ENCODE measurements at regions not wholly inside any gene's neighbourhood (a gene's known extent, or its start where the extent isn't known, plus 50 kb on each side); places are given as distances from the start of the nearest gene placed in this dataset.
"Not testable (repeated sequence)": the region's sequence is repeated elsewhere in the genome, so short reads cannot be mapped to it uniquely, and the experiment has no call there.

DNA sequence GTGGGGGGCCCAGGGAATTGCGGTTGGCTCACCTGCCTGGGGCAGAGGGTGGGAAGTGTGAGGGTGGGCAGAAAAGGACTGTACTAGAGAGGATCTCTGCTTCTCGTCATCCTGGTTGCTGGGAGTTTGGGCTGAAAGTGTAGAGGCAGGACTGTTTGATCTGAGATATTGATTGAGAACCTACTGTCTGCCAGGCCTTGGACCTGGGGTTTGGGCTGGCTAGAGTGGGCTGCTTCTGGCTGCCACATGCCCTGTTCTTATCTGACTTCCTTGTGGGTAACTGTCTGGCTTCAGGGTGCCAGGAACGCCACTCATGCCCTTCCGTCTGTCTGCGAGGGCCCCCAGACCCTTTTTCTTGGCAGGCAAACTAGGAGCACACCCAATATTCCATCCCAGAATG, 200.9 kb downstream of the FOXD2 start:
- DNase-seq, result no peak

- no peak for DNase-seq
Measured at GRCh38 chr1:47643306-47644211, 205.7 kb downstream of the FOXD2 start.

DNA sequence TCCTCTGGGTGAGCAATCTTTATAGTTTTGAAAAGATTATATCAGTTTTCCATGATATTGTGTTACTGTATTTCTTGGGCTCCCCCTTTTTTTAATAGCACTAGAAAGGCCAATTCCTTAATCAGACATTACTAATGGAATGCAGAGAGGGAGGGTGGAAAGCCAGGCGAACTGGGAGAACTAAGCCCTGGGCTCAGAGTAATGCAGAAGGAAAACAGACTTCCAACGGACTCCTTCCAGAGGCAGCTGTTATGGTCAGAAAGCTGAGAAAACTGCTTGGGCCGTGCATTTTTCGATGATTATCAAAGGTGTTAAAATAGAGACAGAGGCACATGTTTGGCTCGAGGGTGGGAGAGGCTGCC, 206.3 kb downstream of the FOXD2 start:
- DNase-seq, result no peak

DNA sequence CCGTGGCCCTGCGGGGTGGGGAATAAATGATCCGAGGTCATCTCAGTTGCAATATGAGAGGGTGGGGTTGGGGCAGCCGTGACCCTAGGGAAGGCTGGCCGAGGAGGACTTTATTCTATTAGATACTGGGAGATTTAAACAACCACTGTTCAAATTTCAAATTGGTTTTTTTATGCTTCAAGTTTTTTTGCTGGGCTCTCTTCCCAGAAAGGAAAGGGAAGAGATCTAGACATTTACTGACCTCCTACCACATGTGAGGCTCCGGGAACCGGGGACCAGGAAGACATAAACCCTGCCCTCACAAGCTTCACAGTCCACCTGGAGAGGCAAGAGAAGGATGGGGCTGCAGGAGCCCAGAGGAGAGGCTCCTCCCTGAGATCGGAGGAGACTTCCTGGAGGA, 207.3 kb downstream of the FOXD2 start:
- DNase-seq, result no peak

DNA sequence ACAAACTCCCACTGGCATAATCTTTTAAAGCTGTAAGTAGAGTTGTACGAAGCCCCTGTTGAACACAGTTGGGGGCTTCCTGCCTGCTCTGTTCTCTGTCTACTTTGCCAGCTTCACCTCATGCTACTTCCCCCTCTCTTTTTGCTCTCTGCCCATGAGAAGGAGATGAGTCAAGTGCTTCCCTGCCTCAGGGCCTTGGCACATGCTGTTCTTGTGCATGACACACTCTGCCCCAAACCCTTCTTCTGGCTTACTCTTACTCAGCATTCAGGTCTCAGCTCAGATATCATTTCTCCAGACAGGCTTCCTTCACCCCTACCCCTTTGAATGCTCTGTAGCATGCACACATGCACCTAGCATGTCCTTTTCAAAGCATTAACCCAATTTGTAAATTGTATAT, 208.8 kb downstream of the FOXD2 start:
- DNase-seq, result no peak

- DNase-seq, result no peak
Measured at GRCh38 chr1:47647327-47647845, 209.5 kb downstream of the FOXD2 start.

GRCh38 chr1:47650205-47650604, 212.4 kb downstream of the FOXD2 start:
- peak; percentile 96 for DNase-seq

- DNase-seq, result no peak
Measured at GRCh38 chr1:47650611-47651010, 212.8 kb downstream of the FOXD2 start.

GRCh38 chr1:47651311-47652089, 213.7 kb downstream of the FOXD2 start:
- DNase-seq, result no peak

DNA sequence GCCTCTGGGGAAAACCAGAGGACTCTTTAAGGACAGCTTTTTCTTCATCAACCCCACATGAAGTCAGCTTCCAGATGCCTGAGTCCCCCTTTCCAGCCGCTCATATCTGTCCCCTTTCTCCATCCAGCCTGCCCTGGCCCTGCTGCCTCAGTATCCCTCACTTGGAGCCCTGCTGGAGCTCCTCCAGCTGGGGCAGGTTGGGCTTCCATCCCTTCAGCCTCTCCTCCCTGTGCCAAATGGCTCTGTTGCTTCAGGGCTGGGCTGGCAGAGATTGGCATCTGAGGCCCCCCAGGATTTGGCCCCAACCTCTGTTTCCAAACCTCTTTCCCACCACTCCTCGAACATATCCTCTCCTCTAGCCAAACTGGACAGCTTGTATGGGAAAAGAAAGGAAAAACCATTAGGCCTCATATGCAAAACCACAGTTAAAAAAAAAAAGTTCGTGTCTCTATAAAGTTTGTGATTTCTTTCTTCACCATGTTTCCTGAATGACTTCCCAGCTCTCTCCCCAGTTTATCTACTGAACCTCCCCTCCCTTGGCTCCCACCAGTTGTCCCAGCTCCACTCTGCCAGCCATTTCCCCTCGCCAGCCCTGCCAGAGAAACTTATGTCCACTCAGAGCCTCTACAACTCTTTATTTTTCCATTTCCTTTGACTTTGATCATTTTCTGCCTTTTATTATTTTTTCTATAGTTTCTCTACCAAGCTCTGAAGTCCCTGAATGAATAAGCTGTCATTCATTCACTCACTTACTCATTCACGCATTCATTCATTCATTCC, 217.9 kb downstream of the FOXD2 start:
- no peak for DNase-seq

GRCh38 chr1:47656719-47657685, 219.2 kb downstream of the FOXD2 start:
- DNase-seq, result no peak

GRCh38 chr1:47658161-47658920, 220.5 kb downstream of the FOXD2 start:
- no peak for DNase-seq

GRCh38 chr1:47659146-47659545, 221.3 kb downstream of the FOXD2 start:
- DNase-seq, result peak; percentile 44

- no peak for DNase-seq
Measured at GRCh38 chr1:47660622-47661021, 222.8 kb downstream of the FOXD2 start.

DNA sequence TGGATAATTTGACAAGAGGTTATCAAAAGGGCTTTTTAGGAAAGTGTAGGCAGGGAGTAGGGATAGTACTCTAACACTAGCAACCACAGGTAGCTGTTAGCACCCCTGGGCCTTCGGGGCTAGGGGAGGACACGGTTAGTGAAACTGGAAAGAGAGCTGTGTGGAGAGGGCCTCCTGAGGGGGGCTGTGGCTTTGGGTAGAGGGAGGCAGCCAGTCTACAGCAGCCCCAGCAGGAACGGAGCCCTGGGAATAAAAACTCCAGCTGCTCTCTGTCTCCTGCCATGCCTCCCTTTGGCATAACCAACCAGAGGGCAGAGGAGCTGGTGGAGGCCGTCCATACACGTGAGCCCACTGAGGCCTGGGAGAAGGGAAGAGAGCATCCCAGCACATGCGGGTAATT, 223.2 kb downstream of the FOXD2 start:
- DNase-seq, result no peak

DNA sequence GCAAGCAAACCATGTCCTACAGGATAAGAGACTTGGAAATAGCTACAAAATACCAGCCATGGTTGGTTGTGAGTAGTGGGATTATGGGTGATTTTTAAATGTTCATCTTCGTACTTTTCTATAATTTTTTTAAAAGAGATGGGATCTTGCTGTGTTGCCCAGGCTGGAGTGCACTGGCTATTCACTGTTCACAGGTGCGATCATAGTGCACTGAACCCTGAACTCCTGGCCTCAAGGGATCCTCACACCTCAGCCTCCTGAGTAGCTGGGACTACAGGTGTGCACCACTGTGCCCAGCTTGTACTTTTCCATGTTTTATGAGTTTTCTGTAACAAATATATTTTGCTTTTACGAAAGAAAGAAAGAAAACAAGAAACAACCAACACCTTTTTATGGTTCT, 224.2 kb downstream of the FOXD2 start:
- DNase-seq, result no peak

DNA sequence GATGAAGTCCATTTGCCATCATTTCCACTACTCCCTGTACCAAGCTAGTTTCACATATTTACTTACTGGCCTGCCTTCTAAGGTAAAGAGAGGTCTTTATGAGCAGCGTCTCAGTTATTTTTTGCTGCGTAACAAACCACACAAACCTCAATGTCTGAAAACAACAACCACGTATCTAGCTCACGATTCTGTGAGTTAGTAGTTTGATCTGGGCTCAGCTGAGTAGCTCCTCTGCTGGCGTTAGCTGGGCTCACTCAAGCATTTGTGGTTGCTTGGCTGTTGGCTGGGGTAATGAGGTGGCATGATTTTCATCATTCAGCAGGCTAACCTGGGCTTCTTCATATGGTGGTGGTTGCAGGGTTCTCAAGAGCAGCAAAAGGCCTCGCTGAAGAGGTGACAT, 225.4 kb downstream of the FOXD2 start:
- no peak for DNase-seq

GRCh38 chr1:47664356-47664755, 226.5 kb downstream of the FOXD2 start:
- DNase-seq, result no peak

- not testable (repeated sequence) for DNase-seq
Measured at GRCh38 chr1:47664896-47665295, 227.1 kb downstream of the FOXD2 start.

- no peak for DNase-seq
Measured at GRCh38 chr1:47669081-47669585, 231.3 kb downstream of the FOXD2 start.

DNA sequence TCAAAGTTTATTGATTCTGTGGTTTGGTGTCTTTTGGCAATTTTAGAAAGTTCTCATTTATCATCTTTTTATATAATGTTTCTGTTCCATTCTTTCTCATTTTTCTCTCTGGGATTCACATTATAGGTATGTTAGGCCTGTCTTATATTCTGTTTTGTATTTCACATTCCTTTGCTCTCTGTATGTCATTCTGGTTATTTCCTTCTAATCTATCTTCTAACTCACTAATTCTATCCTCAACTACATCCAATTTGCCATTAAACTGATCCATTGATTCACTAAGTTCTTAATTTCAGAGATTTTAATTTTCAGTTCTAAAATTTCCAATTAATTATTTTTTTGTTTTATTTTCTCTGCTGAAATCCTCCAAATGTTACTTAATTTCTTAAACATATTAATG, 234.8 kb downstream of the FOXD2 start:
- DNase-seq, result no peak

Measured in NCI-H1436 treated with DMSO at 0.1 percent for 48 hours (cell line).